Kidney (tissue), 13 donors: ENCODE measurements at regions not wholly inside any gene's neighbourhood (a gene's known extent, or its start where the extent isn't known, plus 50 kb on each side); places are given as distances from the start of the nearest gene placed in this dataset.
"Not testable (repeated sequence)": the region's sequence is repeated elsewhere in the genome, so short reads cannot be mapped to it uniquely, and the experiment has no call there.

Experiments
- DNase-seq, 5 donors: peaks; one replicate each; pipeline ENCODE4 v3.0.0-alpha.2; 2013 to 2020
- FAIRE-seq: peaks from 2 replicates; lab custom pipeline; 2012; peaks lifted over from hg19 to GRCh38; lab: Jason Lieb, UNC
- H3K27ac ChIP-seq, 2 donors: one replicate each; pipeline ENCODE4 v1.7.0; 2013; ENCODE audit warnings: low read depth in 2 of 2, low read length in 2 of 2, inconsistent platforms in 1 of 2
- H3K27me3 ChIP-seq: one replicate; pipeline ENCODE4 v1.7.1; 2013; ENCODE audit warnings: low read length, inconsistent platforms; ENCODE audit not compliant: control insufficient read depth, insufficient read depth
- H3K36me3 ChIP-seq, 3 donors: one replicate each; pipeline versions ENCODE4 v1.7.0 to v1.7.1; 2013; ENCODE audit warnings: low read length in 3 of 3, control low read depth in 1 of 3, inconsistent platforms in 1 of 3; ENCODE audit not compliant: insufficient read depth in 3 of 3, control insufficient read depth in 2 of 3
- H3K4me1 ChIP-seq, 3 donors: one replicate each; pipeline versions ENCODE4 v1.7.0 to v1.7.1; 2013; ENCODE audit warnings: low read length in 3 of 3, inconsistent platforms in 1 of 3, low read depth in 1 of 3; ENCODE audit not compliant: control insufficient read depth in 2 of 3, insufficient read depth in 2 of 3
- H3K4me3 ChIP-seq, 3 donors: one replicate each; pipeline versions ENCODE4 v1.7.0 to v1.8.1; 2013; ENCODE audit warnings: low read length in 3 of 3, control low read depth in 1 of 3, inconsistent platforms in 1 of 3
- H3K9ac ChIP-seq, 3 donors: one replicate each; pipeline versions ENCODE4 v1.7.0 to v1.7.1; 2013; ENCODE audit warnings: low read length in 3 of 3, control low read depth in 1 of 3, inconsistent platforms in 1 of 3
- H3K9me3 ChIP-seq, 3 donors: one replicate each; pipeline versions ENCODE4 v1.7.0 to v1.7.1; 2013; ENCODE audit warnings: low read length in 3 of 3, control low read depth in 1 of 3, inconsistent platforms in 1 of 3; ENCODE audit not compliant: control insufficient read depth in 2 of 3, insufficient read depth in 1 of 3
- intact Hi-C: fragments of 100-400 bp; cut with DNase I; formaldehyde crosslinking; loops from one replicate; pipeline ENCODE4 v1.11.1; 2022
- TF ChIP-seq, protein P1 (sequence below): IDR thresholded peaks from 3 replicates; pipeline ENCODE4 v1.5.1; 2012; ENCODE audit warnings: mild to moderate bottlenecking, moderate library complexity, borderline replicate concordance; ENCODE audit not compliant: insufficient read depth; ENCODE audit errors: extremely low read depth
- donor health status: control.
- donor health status: control.
- donor health status: control.
- donor health status: control.
- donor health status: control.
- donor health status: DM: yes; HTN: yes; CAD: no.
- donor health status: Normal renal cell carcinoma (clear cell type).

DNA sequence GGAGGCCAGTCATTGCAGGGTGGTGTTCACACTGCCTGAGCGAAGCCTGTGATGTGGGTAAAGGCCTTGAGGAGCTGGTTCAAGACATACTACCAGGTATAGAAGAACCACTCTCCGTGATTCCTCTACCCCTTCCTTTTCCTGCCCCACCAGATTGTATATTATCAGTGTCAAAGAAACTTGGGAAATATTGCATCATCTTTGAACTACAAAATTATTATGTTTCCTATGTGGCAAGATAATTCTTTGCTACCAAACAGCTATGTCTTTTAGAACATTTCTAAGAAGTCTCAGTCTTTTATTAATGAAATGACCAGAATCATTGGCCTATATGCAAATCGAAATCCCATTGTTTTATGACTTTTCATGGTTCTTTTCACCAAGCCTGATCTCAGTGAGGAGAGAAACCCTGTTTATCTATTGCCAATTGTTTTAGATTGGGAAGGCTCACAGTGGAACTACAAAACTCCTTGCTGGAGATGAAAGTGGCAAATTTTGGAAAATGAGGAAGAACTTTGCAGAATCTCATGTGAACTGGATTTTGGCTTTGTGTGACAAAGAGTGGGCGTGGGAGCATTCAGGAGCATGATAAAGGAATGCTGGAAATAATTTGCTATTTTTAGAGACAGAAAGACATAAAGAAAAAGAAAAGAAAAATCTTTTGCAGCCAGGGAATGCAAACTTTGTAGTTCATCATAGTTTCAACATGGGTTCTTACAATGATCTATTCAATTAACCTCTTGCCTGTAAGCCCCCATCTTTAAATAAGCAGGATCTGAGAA, 286.9 kb downstream of the INSIG2 start:
- no peak for DNase-seq
- Histone ChIP-seq H3K36me3 (no peaks in the 10 kb centered on the region), H3K27ac (no peak overlapping the region), H3K9ac (no peak overlapping the region), H3K4me1 (no peaks in the 10 kb centered on the region), H3K9me3 (no peaks in the 10 kb centered on the region), H3K4me3 (no peak overlapping the region), H3K27me3 (no peaks in the 10 kb centered on the region)
- intact Hi-C loops, result no loop called here
- FAIRE-seq, result no peak
- TF ChIP-seq, protein P1, sequence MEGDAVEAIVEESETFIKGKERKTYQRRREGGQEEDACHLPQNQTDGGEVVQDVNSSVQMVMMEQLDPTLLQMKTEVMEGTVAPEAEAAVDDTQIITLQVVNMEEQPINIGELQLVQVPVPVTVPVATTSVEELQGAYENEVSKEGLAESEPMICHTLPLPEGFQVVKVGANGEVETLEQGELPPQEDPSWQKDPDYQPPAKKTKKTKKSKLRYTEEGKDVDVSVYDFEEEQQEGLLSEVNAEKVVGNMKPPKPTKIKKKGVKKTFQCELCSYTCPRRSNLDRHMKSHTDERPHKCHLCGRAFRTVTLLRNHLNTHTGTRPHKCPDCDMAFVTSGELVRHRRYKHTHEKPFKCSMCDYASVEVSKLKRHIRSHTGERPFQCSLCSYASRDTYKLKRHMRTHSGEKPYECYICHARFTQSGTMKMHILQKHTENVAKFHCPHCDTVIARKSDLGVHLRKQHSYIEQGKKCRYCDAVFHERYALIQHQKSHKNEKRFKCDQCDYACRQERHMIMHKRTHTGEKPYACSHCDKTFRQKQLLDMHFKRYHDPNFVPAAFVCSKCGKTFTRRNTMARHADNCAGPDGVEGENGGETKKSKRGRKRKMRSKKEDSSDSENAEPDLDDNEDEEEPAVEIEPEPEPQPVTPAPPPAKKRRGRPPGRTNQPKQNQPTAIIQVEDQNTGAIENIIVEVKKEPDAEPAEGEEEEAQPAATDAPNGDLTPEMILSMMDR, result no peak

DNA sequence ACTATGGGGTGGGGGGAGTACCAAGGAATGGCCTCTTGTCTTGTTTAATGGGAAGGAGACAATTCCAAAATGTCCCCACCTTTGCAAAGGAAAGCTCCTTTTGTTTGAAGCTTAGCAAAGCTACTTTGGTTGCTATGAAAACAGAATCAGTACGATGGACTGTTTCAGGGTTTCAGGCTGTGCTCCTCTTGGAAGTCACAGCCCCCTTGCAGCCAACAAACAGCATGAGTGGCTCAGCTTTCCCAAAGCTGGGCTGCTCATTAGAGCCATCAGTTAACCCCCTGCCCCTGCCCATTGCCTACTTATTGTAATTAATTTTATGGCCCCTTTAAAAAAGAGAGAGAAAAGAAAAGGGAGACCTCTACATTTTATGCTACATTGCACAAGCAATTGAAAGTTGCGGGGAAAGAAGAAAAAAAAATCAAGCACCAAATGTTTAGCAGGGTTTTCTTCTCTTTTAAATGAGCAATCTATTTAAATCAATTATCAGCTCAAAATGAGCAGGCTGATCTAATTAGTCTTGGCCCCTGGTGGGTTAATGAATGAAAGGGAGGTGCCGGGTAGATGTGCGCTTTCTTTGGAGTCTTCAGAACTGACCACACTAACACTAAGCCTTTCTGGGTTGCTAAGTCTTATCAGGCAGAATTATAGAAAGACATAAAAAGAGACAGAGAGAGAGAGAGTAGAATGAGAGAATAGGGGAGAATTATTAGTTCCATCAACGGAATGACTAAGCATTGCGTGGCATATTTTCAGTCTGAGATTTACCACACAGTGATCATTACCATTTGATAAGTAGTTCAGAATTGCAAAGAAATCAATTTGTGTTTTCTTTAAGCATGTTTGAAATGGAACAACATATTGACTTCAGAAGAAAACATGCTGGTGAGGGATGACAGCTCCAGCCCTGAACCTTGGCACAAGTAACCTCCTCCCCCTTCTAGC, 284.9 kb downstream of the INSIG2 start:
- Histone ChIP-seq H3K4me3 (no peak overlapping the region), H3K27me3 (no peaks in the 10 kb centered on the region), H3K9me3 (no peaks in the 10 kb centered on the region), H3K9ac (no peak overlapping the region), H3K4me1 (no peaks in the 10 kb centered on the region), H3K36me3 (no peaks in the 10 kb centered on the region), H3K27ac (no peak overlapping the region)
- TF ChIP-seq, protein P1, result no peak
- DNase-seq, result peak in 1 of 5 donors; percentile 2
- intact Hi-C loops, result no loop called here
- FAIRE-seq, result no peak

DNA sequence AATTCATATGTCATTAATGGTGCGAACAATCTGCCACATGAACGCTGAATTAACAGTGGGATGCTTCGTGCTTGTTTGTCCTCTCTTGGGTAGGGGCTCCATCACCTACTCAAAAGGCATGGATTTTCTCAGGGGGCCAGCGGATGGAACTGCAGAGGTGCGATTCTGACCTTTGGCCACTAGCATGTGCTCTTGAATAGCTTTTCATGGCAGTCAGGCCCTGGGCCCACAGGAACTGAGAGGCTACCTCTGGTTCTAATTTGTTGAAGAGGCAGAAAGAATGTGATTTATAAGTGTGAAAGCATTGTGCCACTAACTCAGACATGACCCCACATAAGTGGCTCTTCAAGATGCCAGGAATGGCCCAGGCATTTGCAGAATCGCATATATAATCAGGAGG, 283.2 kb downstream of the INSIG2 start:
- TF ChIP-seq, protein P1, result peak; percentile 52
- H3K27me3 ChIP-seq, result no peaks in the 10 kb centered on the region
- no peaks in the 10 kb centered on the region for H3K36me3 ChIP-seq
- H3K9me3 ChIP-seq, result no peaks in the 10 kb centered on the region
- H3K4me3 ChIP-seq, result no peak overlapping the region
- FAIRE-seq (no peak), DNase-seq (peak in 4 of 5 donors; percentile 38 to 45 (median 40))
- H3K27ac ChIP-seq, result no peak overlapping the region
- H3K9ac ChIP-seq, result no peak overlapping the region
- intact Hi-C loops, result no loop called here
- H3K4me1 ChIP-seq, result no peaks in the 10 kb centered on the region

DNA sequence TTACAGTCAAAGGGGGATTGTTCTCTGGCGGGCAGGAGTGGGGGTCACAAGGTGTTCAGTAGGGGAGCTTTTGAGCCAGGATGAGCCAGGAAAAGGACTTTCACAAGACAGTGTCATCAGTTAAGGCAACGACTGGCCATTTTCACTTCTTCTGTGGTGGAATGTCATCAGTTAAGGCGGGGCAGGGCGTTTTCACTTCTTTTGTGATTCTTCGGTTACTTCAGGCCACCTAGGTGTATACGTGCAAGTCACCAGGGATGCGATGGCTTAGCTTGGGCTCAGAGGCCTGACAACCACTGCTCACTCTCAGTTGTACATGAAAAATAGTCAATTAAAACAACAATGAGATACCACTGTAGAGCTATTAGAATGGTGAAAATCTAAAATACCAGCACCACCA, 281.2 kb downstream of the INSIG2 start:
- H3K9me3 ChIP-seq, H3K9ac ChIP-seq, H3K4me3 ChIP-seq, H3K36me3 ChIP-seq, intact Hi-C loops, DNase-seq, H3K27me3 ChIP-seq, H3K27ac ChIP-seq, FAIRE-seq, H3K4me1 ChIP-seq: not testable (repeated sequence)
